GM19023 (cell line): ENCODE measurements at regions not wholly inside any gene's neighbourhood (a gene's known extent, or its start where the extent isn't known, plus 50 kb on each side); places are given as distances from the start of the nearest gene placed in this dataset.
A peak's percentile ranks its signal among the peaks of the same experiment; 100 is the strongest.

Experiments
- ATAC-seq: cut with Tn5 transposase; IDR thresholded peaks from one replicate; pipeline ENCODE4 v1.9.1; 2021; ENCODE audit warnings: mild to moderate bottlenecking, moderate library complexity; ENCODE audit not compliant: unreplicated experiment

GRCh38 chrX:10077425-10078188 lies 79.2 kb upstream of the CLCN4 start:
- no peak for ATAC-seq

DNA sequence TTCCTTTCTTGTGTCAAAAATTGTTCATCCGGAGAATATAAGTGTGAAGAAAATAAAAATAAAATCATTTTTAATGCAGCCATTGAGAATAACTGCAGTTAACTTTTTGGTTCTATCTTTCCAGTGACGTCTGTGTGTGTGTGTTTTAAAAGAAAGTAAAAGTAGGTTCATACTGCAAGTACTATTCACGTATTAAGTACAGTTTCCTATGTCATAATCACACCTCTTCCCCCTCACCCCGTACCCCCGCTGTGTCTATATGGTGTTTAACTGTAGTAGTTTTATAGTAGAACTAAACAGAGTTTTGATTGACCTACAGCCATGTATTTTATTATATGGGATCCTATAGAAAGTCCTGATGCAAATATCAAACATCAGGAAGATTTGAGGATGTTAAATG lies 78.5 kb upstream of the CLCN4 start:
- no peak for ATAC-seq

DNA sequence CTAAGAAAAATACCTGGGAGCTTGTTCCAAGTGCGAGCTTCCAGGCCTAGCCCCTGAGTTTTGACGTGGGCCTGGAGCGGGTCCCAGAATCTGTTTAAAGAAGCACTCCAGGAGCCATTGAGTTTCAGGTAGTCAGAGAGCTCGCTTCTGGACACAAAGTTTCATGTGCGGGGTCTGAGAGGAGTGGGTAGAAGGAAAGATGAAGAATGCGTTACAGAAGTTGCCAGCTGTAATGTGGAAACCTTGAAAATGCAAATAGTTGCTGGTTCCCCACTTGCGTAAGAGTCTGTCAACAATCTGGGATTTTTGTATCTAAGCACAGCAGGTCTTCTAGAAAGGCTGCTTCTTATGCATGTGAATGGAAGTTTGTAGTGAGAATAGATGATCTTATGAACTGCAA lies 77.5 kb upstream of the CLCN4 start:
- ATAC-seq: no peak

DNA sequence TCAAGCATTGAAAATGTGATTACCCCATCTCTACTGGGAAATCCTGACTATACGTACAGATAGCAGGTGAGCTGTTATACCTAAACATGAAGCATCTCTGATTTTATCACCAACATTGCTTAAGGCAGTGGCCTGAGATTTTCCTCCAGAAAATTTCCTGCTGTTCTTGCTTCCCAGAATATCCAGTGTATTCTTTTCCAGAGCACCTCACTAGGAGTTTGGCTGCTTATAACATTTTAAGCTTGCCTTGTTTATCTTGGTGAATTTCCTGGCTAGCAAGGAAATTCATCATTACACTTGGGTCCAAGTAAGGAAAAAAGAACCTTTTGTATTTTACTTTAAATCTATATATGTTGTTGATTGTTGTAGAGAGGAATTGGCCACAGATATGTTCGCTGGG lies 73.0 kb upstream of the CLCN4 start:
- no peak for ATAC-seq

- ATAC-seq: no peak
These were observed 71.6 kb upstream of the CLCN4 start for GRCh38 chrX:10085223-10085622.

DNA sequence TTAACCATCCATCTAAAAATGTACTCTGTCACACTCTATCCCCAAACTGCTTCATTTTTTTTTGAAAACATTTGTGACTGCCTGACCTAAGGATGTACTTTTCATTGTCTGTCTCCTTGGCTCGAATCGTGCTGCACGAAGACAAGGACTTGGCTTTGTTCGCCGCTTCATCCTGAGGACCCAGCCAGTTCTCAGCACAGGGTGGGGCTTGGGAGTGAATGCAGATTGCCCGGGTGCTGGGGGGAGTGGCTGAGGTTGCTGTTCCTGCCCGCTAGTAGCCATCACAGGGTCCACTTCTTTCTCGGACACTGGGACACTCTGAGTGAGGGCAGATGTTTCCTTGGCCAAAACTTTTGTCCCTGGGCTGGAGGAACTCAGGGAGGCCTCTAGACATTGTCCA lies 70.1 kb upstream of the CLCN4 start:
- ATAC-seq: no peak

DNA sequence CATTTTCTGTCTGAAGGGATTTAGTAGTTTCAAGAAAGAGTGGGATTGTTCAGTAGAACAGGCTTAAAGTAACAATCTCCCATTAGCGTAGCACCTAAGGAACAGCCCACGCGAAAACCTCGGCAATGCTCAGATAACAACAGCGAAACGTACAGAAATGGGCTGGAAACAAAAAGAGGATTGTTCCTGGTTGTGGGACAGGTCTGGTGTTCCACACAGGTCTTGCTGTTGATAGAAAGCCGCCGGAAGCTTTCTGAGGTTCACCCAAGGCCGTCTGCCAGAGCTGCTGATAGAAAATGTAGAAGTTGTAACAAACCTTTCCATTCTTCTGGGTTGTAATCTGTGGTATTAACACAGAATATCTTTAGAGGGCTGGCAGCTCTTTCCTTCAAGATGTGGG lies 69.4 kb upstream of the CLCN4 start:
- ATAC-seq: no peak

- no peak for ATAC-seq
These were observed 67.4 kb upstream of the CLCN4 start for GRCh38 chrX:10089378-10089795.

- no peak for ATAC-seq
These were observed 66.5 kb upstream of the CLCN4 start for GRCh38 chrX:10090319-10090718.

DNA sequence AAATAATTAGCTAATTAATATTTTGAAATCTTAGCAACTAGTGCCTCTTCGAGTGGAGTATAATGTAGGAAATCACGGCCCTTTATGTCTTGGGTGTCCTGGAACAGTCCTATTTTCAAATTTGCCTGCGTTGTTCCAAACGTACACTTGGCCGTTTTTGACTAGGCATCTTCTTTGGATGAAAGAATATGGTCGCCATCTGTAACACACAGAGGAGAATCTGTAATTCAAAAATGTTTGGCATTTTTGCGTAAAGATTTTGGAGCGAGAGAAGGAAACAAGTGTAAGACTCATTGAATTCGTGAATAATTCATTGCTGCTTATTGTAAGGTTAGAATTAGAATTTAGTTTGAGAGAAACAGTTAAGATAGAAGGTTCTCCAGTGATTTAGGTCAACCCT lies 61.5 kb upstream of the CLCN4 start:
- ATAC-seq: no peak

- ATAC-seq: no peak
These were observed 60.9 kb upstream of the CLCN4 start for GRCh38 chrX:10095698-10096432.

GRCh38 chrX:10098270-10098713 lies 58.5 kb upstream of the CLCN4 start:
- ATAC-seq: peak; percentile 52

GRCh38 chrX:10099411-10099810 lies 57.4 kb upstream of the CLCN4 start:
- no peak for ATAC-seq

- ATAC-seq: no peak
These were observed 55.5 kb upstream of the CLCN4 start for GRCh38 chrX:10101269-10101668.

- ATAC-seq: no peak
These were observed 54.6 kb upstream of the CLCN4 start for GRCh38 chrX:10102046-10102704.

DNA sequence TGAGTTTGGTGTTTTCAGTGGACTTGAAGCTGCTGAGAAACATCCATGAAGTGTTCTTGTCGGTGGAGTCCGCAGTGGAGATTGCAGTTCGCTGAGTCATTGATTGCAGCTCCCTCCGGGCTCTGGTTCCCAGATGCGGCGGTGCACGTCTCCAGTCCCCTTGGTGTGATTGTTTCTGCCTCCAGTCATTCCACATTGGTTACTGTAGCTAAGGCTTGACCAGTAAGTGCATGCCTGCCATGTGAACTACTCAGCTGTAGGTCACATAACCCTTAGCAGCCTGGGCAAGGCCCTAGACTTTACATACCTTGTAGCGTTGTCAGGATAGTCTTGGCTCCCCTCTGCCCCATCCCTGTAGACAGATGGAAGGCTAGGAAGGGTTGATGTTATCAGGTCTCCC lies 53.8 kb upstream of the CLCN4 start:
- ATAC-seq: no peak

- no peak for ATAC-seq
These were observed 51.7 kb upstream of the CLCN4 start for GRCh38 chrX:10104958-10105658.

DNA sequence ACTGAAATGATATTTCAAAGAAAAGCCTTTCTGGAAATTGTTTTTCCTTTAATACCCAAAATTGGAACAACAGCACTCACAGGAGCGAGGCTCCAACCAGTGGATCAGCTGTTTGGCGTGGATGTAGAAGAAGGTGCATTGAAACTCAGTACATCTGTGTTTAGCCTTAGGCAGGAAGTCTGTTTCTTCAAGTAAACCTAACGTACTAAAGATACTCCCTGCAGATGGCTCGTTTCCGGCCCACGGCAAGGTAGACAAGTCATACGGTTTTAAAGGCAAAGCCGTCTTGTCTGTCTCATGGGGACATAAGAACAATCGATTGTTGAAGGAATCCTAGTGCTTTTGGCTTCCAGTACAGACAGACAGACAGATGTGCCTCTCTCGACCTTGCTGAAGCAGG lies 50.0 kb upstream of the CLCN4 start:
- no peak for ATAC-seq
